ENCODE measurements at regions not wholly inside any gene's neighbourhood (a gene's known extent, or its start where the extent isn't known, plus 50 kb on each side); places are given as distances from the start of the nearest gene placed in this dataset.

DNA sequence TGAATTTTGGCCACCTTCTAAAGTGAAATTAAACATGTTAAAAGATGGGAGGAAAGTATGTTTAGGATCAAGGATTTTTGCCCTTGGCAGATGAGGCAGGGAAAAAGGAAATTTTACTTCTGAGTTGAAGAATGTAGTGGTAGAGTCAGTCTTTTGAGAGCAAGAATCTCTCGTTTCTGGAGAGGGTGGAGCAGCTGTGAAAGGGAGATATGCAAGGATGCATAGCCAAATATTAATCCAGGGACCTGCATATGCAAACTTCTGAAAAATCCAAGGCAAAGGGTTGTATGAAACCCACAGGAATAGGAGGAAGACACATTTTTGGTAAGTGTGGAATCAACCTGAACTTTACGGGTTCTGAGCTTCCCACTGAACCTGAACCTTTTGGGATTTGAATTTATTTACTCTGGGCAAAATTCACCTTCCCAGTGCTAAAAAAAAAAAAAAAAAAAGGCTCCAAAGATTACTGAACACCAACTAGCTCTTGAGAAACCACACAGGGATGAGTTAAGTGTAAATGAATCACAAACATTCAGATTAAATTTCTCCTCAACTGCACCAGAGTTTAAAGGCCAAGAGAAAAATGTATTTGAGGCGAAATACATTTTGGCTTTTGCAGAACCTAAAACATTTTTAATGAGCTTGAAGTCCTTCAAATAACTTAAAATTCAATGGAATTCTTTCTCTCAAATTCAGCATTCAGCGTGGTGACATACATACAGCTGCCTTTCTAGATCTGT is 187.1 kb upstream of the CDKN3 start:
- H4K20me1 ChIP-seq (ENCODE audit: control insufficient read depth, extremely low read depth, insufficient read depth, low read length), result no peaks in the 10 kb centered on the region
- H3K36me3 ChIP-seq (ENCODE audit: control insufficient read depth, insufficient read depth, low read length), result no peaks in the 10 kb centered on the region
- peaks cover 3% of the 10 kb centered on the region for H3K4me1 ChIP-seq (ENCODE audit: control insufficient read depth, extremely low read depth, insufficient read depth, low read length)
- no peak overlapping the region for H2AFZ ChIP-seq (ENCODE audit: low read length)
- no peak overlapping the region for H3K27ac ChIP-seq (ENCODE audit: insufficient read depth, low read length)
- no peaks in the 10 kb centered on the region for H3K27me3 ChIP-seq (ENCODE audit: control insufficient read depth, insufficient read depth, low read length)
- no peaks in the 10 kb centered on the region for H3K9me3 ChIP-seq (ENCODE audit: control insufficient read depth, insufficient read depth, low read depth, low read length)
- DNase-seq (ENCODE audit: low read depth in 2 of 2), result peak; percentile 32 to 88
- H3K79me2 ChIP-seq (ENCODE audit: control insufficient read depth, insufficient read depth, low read length), result no peaks in the 10 kb centered on the region
- H3K9ac ChIP-seq (ENCODE audit: insufficient read depth, low read length), result no peak overlapping the region
- no peak overlapping the region for H3K4me2 ChIP-seq (ENCODE audit: extremely low read depth, insufficient read depth, low read length)
- TF ChIP-seq CTCF (conservative IDR thresholded peaks at IDR 0.05 in 1 of 2, IDR thresholded peaks at IDR 0.05 in 1 of 2; ENCODE audit: low read depth in 1 of 2, low read length in 2 of 2) (no peak), EZH2 (IDR thresholded peaks at IDR 0.05; ENCODE audit: low read length, missing control alignments) (no peak)
- no peak overlapping the region for H3K4me3 ChIP-seq (replicated peaks in 1 of 4; ENCODE audit: control extremely low read depth in 1 of 4, insufficient read depth in 1 of 4, low read depth in 3 of 4, low read length in 4 of 4)

- peak overlapping the region; percentile 52 for H3K27ac ChIP-seq (ENCODE audit: insufficient read depth, low read length)
- H4K20me1 ChIP-seq (ENCODE audit: control insufficient read depth, extremely low read depth, insufficient read depth, low read length), result no peaks in the 10 kb centered on the region
- H3K27me3 ChIP-seq (ENCODE audit: control insufficient read depth, insufficient read depth, low read length), result no peaks in the 10 kb centered on the region
- H3K4me1 ChIP-seq (ENCODE audit: control insufficient read depth, extremely low read depth, insufficient read depth, low read length), result peaks cover 3% of the 10 kb centered on the region
- no peak overlapping the region for H3K4me2 ChIP-seq (ENCODE audit: extremely low read depth, insufficient read depth, low read length)
- no peak overlapping the region for H3K9ac ChIP-seq (ENCODE audit: insufficient read depth, low read length)
- no peaks in the 10 kb centered on the region for H3K79me2 ChIP-seq (ENCODE audit: control insufficient read depth, insufficient read depth, low read length)
- no peak overlapping the region for H2AFZ ChIP-seq (ENCODE audit: low read length)
- peak; percentile 75 to 96 for DNase-seq (ENCODE audit: low read depth in 2 of 2)
- no peak overlapping the region for H3K4me3 ChIP-seq (replicated peaks in 1 of 4; ENCODE audit: control extremely low read depth in 1 of 4, insufficient read depth in 1 of 4, low read depth in 3 of 4, low read length in 4 of 4)
- TF ChIP-seq CTCF (conservative IDR thresholded peaks at IDR 0.05 in 1 of 2, IDR thresholded peaks at IDR 0.05 in 1 of 2; ENCODE audit: low read depth in 1 of 2, low read length in 2 of 2), result no peak
- no peak for TF ChIP-seq EZH2 (IDR thresholded peaks at IDR 0.05; ENCODE audit: low read length, missing control alignments)
- H3K9me3 ChIP-seq (ENCODE audit: control insufficient read depth, insufficient read depth, low read depth, low read length), result no peaks in the 10 kb centered on the region
- no peaks in the 10 kb centered on the region for H3K36me3 ChIP-seq (ENCODE audit: control insufficient read depth, insufficient read depth, low read length)
These were observed 185.1 kb upstream of the CDKN3 start for GRCh38 chr14:54211551-54212308.

DNA sequence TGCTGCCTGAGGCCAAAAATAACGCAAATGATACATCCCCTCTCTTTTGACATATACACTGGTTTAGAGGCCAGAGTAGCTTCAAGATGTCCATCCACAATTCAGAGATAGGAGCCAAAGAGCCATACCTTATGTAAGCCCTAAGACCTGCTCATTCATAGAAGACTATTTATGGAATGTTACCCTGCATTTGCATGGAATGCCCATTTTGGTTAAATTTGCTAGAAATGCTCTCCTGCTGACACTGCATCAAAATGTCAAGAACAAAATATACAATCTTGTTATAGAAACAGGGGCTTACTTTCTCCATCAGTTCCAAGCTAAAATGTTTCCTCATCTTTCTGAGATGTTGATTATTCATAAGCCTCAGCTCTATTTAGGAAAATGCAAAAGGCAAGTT is 183.3 kb upstream of the CDKN3 start:
- Histone ChIP-seq H3K9me3 (ENCODE audit: control insufficient read depth, insufficient read depth, low read depth, low read length) (no peaks in the 10 kb centered on the region), H3K9ac (ENCODE audit: insufficient read depth, low read length) (no peak overlapping the region), H3K4me1 (ENCODE audit: control insufficient read depth, extremely low read depth, insufficient read depth, low read length) (peaks cover 3% of the 10 kb centered on the region), H3K27ac (ENCODE audit: insufficient read depth, low read length) (no peak overlapping the region), H3K4me2 (ENCODE audit: extremely low read depth, insufficient read depth, low read length) (no peak overlapping the region), H4K20me1 (ENCODE audit: control insufficient read depth, extremely low read depth, insufficient read depth, low read length) (no peaks in the 10 kb centered on the region), H2AFZ (ENCODE audit: low read length) (no peak overlapping the region), H3K27me3 (ENCODE audit: control insufficient read depth, insufficient read depth, low read length) (no peaks in the 10 kb centered on the region), H3K4me3 (replicated peaks in 1 of 4; ENCODE audit: control extremely low read depth in 1 of 4, insufficient read depth in 1 of 4, low read depth in 3 of 4, low read length in 4 of 4) (no peak overlapping the region), H3K79me2 (ENCODE audit: control insufficient read depth, insufficient read depth, low read length) (no peaks in the 10 kb centered on the region), H3K36me3 (ENCODE audit: control insufficient read depth, insufficient read depth, low read length) (no peaks in the 10 kb centered on the region)
- DNase-seq (ENCODE audit: low read depth in 2 of 2), result peak in 1 of 2 donors; percentile 71
- TF ChIP-seq CTCF (conservative IDR thresholded peaks at IDR 0.05 in 1 of 2, IDR thresholded peaks at IDR 0.05 in 1 of 2; ENCODE audit: low read depth in 1 of 2, low read length in 2 of 2), result no peak
- no peak for TF ChIP-seq EZH2 (IDR thresholded peaks at IDR 0.05; ENCODE audit: low read length, missing control alignments)
